HEK293 (cell line): ENCODE measurements at regions not wholly inside any gene's neighbourhood (a gene's known extent, or its start where the extent isn't known, plus 50 kb on each side); places are given as distances from the start of the nearest gene placed in this dataset.

ENCODE experiments used
- CTCF ChIA-PET: fragments of 350-600 bp; formaldehyde crosslinking; extraction: SDS; loops from one replicate; lab custom pipeline; 2021; ENCODE audit warnings: antibody characterized with exemption; lab: Yijun Ruan, JAX
- POLR2A ChIA-PET: fragments of 300-600 bp; formaldehyde crosslinking; extraction: SDS; loops from one replicate; lab custom pipeline; 2020; ENCODE audit warnings: antibody characterized with exemption, inconsistent platforms; lab: Yijun Ruan, JAX
- H3K27ac ChIP-seq: fragments of 200-500 bp; sonication (Bioruptor generic); 2 replicates; pipeline ENCODE4 v1.5.1; 2014; ENCODE audit warnings: low read depth, low read length, control low read depth, inconsistent platforms; ENCODE audit errors: extremely low read depth
- H3K36me3 ChIP-seq, 2 experiments: fragments of 200-500 bp in 1 of 2; sonication (Bioruptor generic) in 1 of 2; 1 replicate in 1 of 2; 2 replicates in 1 of 2; pipeline ENCODE4 v1.5.1; 2014 to 2017; ENCODE audit warnings: inconsistent platforms in 2 of 2, low read length in 2 of 2; ENCODE audit not compliant: control insufficient read depth in 2 of 2, insufficient read depth in 1 of 2
- H3K4me1 ChIP-seq: fragments of 200-500 bp; sonication (Bioruptor generic); 2 replicates; pipeline ENCODE4 v1.5.1; 2014; ENCODE audit warnings: mild to moderate bottlenecking, low read length, inconsistent platforms; ENCODE audit not compliant: control insufficient read depth, insufficient read depth
- H3K4me3 ChIP-seq: 2 replicates; pipeline ENCODE4 v1.5.1; 2011; ENCODE audit warnings: low read depth, mild to moderate bottlenecking, control low read depth, low read length, moderate library complexity
- H3K9me3 ChIP-seq: fragments of 200-500 bp; sonication (Bioruptor generic); 2 replicates; pipeline ENCODE4 v1.5.1; 2014; ENCODE audit warnings: low read depth, low read length, inconsistent platforms; ENCODE audit not compliant: control insufficient read depth, insufficient read depth
- GLIS1 ChIP-seq: fragments of 450-650 bp; formaldehyde crosslinking; IDR thresholded peaks from 2 replicates; pipeline ENCODE4 v1.5.1; 2016; ENCODE audit warnings: missing biosample characterization, missing genetic modification characterization
- HOXC10 ChIP-seq: sonication (generic); formaldehyde crosslinking; IDR thresholded peaks from 2 replicates; pipeline ENCODE4 v1.8.1; 2023; ENCODE audit warnings: mild to moderate bottlenecking, missing genetic modification reagents
- ZBTB1 ChIP-seq: fragments of 450-650 bp; formaldehyde crosslinking; IDR thresholded peaks from 2 replicates; pipeline ENCODE4 v1.5.1; 2016; ENCODE audit warnings: missing biosample characterization, missing genetic modification characterization
- ZBTB21 ChIP-seq: fragments of 450-650 bp; formaldehyde crosslinking; IDR thresholded peaks from 2 replicates; pipeline ENCODE4 v1.5.1; 2017; ENCODE audit warnings: missing biosample characterization, missing genetic modification characterization
- ZBTB48 ChIP-seq: fragments of 450-650 bp; formaldehyde crosslinking; IDR thresholded peaks from 2 replicates; pipeline ENCODE4 v1.5.1; 2016; ENCODE audit warnings: missing biosample characterization, missing genetic modification characterization
- ZBTB8A ChIP-seq: fragments of 450-650 bp; formaldehyde crosslinking; IDR thresholded peaks from 2 replicates; pipeline ENCODE4 v1.5.1; 2016; ENCODE audit warnings: missing biosample characterization, missing genetic modification characterization
- ZFHX2 ChIP-seq: fragments of 450-650 bp; formaldehyde crosslinking; conservative IDR thresholded peaks from 2 replicates; pipeline ENCODE4 v1.5.1; 2016; ENCODE audit warnings: missing biosample characterization, missing genetic modification characterization
- ZFP69B ChIP-seq: fragments of 450-650 bp; formaldehyde crosslinking; IDR thresholded peaks from 2 replicates; pipeline ENCODE4 v1.5.1; 2016; ENCODE audit warnings: missing biosample characterization, missing genetic modification characterization
- ZNF19 ChIP-seq: fragments of 450-650 bp; formaldehyde crosslinking; IDR thresholded peaks from 2 replicates; pipeline ENCODE4; 2016; ENCODE audit warnings: missing biosample characterization, missing genetic modification characterization, low read depth
- ZNF202 ChIP-seq: fragments of 450-650 bp; formaldehyde crosslinking; IDR thresholded peaks from 2 replicates; pipeline ENCODE4 v1.5.1; 2016; ENCODE audit warnings: missing biosample characterization, missing genetic modification characterization, borderline replicate concordance
- ZNF239 ChIP-seq: fragments of 450-650 bp; formaldehyde crosslinking; IDR thresholded peaks from 2 replicates; pipeline ENCODE4 v1.5.1; 2016; ENCODE audit warnings: missing biosample characterization, missing genetic modification characterization
- ZNF423 ChIP-seq: fragments of 450-650 bp; formaldehyde crosslinking; IDR thresholded peaks from 2 replicates; pipeline ENCODE4 v1.5.1; 2016; ENCODE audit warnings: missing biosample characterization, missing genetic modification characterization
- ZNF48 ChIP-seq: fragments of 450-650 bp; formaldehyde crosslinking; IDR thresholded peaks from 2 replicates; pipeline ENCODE4 v1.5.1; 2016; ENCODE audit warnings: missing biosample characterization, missing genetic modification characterization
- ZNF510 ChIP-seq: fragments of 450-650 bp; formaldehyde crosslinking; IDR thresholded peaks from 2 replicates; pipeline ENCODE4 v1.5.1; 2018; ENCODE audit warnings: mild to moderate bottlenecking, missing genetic modification characterization, missing biosample characterization; ENCODE audit not compliant: insufficient replicate concordance
- ZNF548 ChIP-seq: fragments of 450-650 bp; formaldehyde crosslinking; IDR thresholded peaks from 2 replicates; pipeline ENCODE4 v1.5.1; 2016; ENCODE audit warnings: missing biosample characterization, missing genetic modification characterization
- ZNF585B ChIP-seq: fragments of 450-650 bp; formaldehyde crosslinking; IDR thresholded peaks from 2 replicates; pipeline ENCODE4 v1.5.1; 2016; ENCODE audit warnings: missing biosample characterization, missing genetic modification characterization
- ZNF792 ChIP-seq: fragments of 450-650 bp; formaldehyde crosslinking; IDR thresholded peaks from 2 replicates; pipeline ENCODE4 v1.5.1; 2016; ENCODE audit warnings: missing biosample characterization, missing genetic modification characterization
- TF ChIP-seq, protein P1 (sequence below): fragments of 450-650 bp; formaldehyde crosslinking; IDR thresholded peaks from 2 replicates; pipeline ENCODE4 v1.5.1; 2016; ENCODE audit warnings: missing biosample characterization, missing genetic modification characterization, borderline replicate concordance
- TF ChIP-seq, protein P2 (sequence below): fragments of 450-650 bp; formaldehyde crosslinking; IDR thresholded peaks from 2 replicates; pipeline ENCODE4 v1.5.0; 2017; ENCODE audit warnings: missing biosample characterization, missing genetic modification characterization, borderline replicate concordance
- TF ChIP-seq, protein P3 (sequence below): fragments of 450-650 bp; formaldehyde crosslinking; IDR thresholded peaks from 2 replicates; pipeline ENCODE4 v1.5.1; 2017; ENCODE audit warnings: missing biosample characterization, mild to moderate bottlenecking, missing genetic modification characterization, moderate library complexity

DNA sequence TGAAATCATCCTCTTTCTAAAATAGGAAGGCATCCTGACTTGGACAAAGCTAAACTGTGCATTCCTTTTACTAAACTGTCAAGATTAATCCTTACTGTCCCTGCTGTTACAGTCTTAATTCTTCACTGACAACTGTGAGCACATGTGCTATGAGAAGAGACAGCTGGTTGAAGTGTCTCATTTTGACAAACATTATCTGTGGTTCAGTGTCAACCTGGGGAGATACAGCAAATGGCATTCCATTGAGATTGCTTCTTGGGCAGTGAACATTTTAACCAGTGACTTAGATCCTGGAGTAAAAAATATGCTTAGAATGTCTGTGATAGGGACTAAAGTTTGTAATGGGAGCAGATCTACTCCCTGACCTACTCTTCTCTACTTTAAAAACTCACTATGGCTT, 552.6 kb upstream of the ATP2B1 start (continued):
- TF ChIP-seq ZNF510: no peak
- no peak for TF ChIP-seq ZNF239 (tag by site-specific recombination)
- TF ChIP-seq ZNF423: no peak
- TF ChIP-seq ZNF19 (tag by site-specific recombination): no peak

DNA sequence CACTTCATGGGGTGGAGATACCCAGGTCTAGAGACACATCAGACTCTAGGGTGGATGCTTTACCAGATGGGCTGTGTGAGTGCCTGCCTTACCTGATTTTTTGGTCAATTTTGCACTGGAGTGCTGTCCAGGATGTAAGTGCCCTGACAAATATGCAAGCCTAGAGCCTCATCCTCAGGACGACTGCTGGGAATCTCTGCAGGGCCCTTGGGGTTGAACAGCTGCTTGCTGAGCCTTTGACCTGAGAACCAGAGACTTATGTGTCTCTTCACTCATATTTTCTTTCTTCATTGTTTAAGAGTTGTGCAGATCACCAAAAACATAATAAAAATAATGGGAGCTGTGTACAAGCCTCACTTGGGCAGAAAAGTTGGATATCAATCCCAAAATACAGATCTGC, 551.5 kb upstream of the ATP2B1 start:
- no peaks in the 10 kb centered on the region for H3K4me1 ChIP-seq

More for the DNA sequence above, 551.5 kb upstream of the ATP2B1 start:
- Histone ChIP-seq H3K4me3 (no peak overlapping the region), H3K27ac (no peak overlapping the region), H3K36me3 (no peaks in the 10 kb centered on the region), H3K9me3 (no peaks in the 10 kb centered on the region)
- ChIA-PET CTCF (no interaction called here), POLR2A (no interaction called here)
- no peak for TF ChIP-seq HOXC10 (CRISPR knock-in tag)
- no peak for TF ChIP-seq ZBTB8A (tag by site-specific recombination)
- no peak for TF ChIP-seq ZNF585B (tag by site-specific recombination)
- TF ChIP-seq, protein P1, sequence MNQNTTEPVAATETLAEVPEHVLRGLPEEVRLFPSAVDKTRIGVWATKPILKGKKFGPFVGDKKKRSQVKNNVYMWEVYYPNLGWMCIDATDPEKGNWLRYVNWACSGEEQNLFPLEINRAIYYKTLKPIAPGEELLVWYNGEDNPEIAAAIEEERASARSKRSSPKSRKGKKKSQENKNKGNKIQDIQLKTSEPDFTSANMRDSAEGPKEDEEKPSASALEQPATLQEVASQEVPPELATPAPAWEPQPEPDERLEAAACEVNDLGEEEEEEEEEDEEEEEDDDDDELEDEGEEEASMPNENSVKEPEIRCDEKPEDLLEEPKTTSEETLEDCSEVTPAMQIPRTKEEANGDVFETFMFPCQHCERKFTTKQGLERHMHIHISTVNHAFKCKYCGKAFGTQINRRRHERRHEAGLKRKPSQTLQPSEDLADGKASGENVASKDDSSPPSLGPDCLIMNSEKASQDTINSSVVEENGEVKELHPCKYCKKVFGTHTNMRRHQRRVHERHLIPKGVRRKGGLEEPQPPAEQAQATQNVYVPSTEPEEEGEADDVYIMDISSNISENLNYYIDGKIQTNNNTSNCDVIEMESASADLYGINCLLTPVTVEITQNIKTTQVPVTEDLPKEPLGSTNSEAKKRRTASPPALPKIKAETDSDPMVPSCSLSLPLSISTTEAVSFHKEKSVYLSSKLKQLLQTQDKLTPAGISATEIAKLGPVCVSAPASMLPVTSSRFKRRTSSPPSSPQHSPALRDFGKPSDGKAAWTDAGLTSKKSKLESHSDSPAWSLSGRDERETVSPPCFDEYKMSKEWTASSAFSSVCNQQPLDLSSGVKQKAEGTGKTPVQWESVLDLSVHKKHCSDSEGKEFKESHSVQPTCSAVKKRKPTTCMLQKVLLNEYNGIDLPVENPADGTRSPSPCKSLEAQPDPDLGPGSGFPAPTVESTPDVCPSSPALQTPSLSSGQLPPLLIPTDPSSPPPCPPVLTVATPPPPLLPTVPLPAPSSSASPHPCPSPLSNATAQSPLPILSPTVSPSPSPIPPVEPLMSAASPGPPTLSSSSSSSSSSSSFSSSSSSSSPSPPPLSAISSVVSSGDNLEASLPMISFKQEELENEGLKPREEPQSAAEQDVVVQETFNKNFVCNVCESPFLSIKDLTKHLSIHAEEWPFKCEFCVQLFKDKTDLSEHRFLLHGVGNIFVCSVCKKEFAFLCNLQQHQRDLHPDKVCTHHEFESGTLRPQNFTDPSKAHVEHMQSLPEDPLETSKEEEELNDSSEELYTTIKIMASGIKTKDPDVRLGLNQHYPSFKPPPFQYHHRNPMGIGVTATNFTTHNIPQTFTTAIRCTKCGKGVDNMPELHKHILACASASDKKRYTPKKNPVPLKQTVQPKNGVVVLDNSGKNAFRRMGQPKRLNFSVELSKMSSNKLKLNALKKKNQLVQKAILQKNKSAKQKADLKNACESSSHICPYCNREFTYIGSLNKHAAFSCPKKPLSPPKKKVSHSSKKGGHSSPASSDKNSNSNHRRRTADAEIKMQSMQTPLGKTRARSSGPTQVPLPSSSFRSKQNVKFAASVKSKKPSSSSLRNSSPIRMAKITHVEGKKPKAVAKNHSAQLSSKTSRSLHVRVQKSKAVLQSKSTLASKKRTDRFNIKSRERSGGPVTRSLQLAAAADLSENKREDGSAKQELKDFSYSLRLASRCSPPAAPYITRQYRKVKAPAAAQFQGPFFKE (tag by site-specific recombination): no peak
- no peak for TF ChIP-seq ZNF202 (tag by site-specific recombination)
- no peak for TF ChIP-seq ZNF792
- no peak for TF ChIP-seq ZNF548 (tag by site-specific recombination)
- TF ChIP-seq ZBTB21: no peak
- TF ChIP-seq ZBTB1 (tag by site-specific recombination): no peak
- TF ChIP-seq ZFP69B (tag by site-specific recombination): no peak
- TF ChIP-seq ZNF48: no peak
- TF ChIP-seq, protein P2, sequence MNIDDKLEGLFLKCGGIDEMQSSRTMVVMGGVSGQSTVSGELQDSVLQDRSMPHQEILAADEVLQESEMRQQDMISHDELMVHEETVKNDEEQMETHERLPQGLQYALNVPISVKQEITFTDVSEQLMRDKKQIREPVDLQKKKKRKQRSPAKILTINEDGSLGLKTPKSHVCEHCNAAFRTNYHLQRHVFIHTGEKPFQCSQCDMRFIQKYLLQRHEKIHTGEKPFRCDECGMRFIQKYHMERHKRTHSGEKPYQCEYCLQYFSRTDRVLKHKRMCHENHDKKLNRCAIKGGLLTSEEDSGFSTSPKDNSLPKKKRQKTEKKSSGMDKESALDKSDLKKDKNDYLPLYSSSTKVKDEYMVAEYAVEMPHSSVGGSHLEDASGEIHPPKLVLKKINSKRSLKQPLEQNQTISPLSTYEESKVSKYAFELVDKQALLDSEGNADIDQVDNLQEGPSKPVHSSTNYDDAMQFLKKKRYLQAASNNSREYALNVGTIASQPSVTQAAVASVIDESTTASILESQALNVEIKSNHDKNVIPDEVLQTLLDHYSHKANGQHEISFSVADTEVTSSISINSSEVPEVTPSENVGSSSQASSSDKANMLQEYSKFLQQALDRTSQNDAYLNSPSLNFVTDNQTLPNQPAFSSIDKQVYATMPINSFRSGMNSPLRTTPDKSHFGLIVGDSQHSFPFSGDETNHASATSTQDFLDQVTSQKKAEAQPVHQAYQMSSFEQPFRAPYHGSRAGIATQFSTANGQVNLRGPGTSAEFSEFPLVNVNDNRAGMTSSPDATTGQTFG (tag by site-specific recombination): no peak
- TF ChIP-seq, protein P3, sequence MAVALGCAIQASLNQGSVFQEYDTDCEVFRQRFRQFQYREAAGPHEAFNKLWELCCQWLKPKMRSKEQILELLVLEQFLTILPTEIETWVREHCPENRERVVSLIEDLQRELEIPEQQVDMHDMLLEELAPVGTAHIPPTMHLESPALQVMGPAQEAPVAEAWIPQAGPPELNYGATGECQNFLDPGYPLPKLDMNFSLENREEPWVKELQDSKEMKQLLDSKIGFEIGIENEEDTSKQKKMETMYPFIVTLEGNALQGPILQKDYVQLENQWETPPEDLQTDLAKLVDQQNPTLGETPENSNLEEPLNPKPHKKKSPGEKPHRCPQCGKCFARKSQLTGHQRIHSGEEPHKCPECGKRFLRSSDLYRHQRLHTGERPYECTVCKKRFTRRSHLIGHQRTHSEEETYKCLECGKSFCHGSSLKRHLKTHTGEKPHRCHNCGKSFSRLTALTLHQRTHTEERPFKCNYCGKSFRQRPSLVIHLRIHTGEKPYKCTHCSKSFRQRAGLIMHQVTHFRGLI (tag by site-specific recombination): no peak
- TF ChIP-seq ZBTB48 (tag by site-specific recombination): no peak
- TF ChIP-seq GLIS1 (tag by site-specific recombination): no peak
- TF ChIP-seq ZFHX2: no peak
